ENCODE measurements at regions not wholly inside any gene's neighbourhood (a gene's known extent, or its start where the extent isn't known, plus 50 kb on each side); places are given as distances from the start of the nearest gene placed in this dataset.

DNA sequence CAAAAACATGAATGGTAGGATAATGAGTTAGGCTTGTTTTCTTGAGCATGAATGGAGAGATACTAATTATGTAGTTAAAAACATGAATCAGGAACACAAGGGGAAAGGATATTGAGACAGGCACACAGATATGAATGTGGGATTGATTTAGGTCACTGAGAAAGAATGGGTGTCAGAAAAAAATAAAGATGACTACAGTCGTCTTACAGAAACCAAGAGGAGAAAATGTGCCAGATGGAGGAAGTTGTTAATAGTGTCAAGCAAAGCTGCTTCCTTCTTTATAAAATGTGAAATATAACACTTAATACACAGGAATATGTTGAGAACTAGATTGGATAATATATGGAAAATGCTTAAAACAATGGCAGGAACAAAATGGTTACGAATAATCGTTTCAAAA, 173.3 kb upstream of the BET1 start:
- intact Hi-C loops (cut with micrococcal nuclease), result no loop called here
- H3K27ac ChIP-seq (ENCODE audit: low read depth in 1 of 2, low read length in 2 of 2), result no peak overlapping the region

GRCh38 chr7:94178230-94178629, 174.1 kb upstream of the BET1 start:
- Histone ChIP-seq H3K4me1 (ENCODE audit: control insufficient read depth in 1 of 2, insufficient read depth in 2 of 2, low read length in 2 of 2) (peaks cover 0 to 4% of the 10 kb centered on the region in 2 donors), H3K27ac (ENCODE audit: low read depth in 1 of 2, low read length in 2 of 2) (no peak overlapping the region), H3K79me2 (ENCODE audit: insufficient read depth, low read length) (no peaks in the 10 kb centered on the region), H3K36me3 (replicated peaks in 1 of 2; ENCODE audit: control insufficient read depth in 1 of 2, insufficient read depth in 2 of 2, low read length in 2 of 2) (no peaks in the 10 kb centered on the region), H2AFZ (ENCODE audit: insufficient read depth, low read depth, low read length, poor library complexity, severe bottlenecking) (no peak overlapping the region), H3K4me3 (replicated peaks in 1 of 3; ENCODE audit: low read depth in 2 of 3, low read length in 3 of 3) (no peak overlapping the region), H3K4me2 (replicated peaks; ENCODE audit: extremely low read depth, low read length, poor library complexity, severe bottlenecking) (no peak overlapping the region), H3K27me3 (ENCODE audit: control insufficient read depth in 2 of 2, insufficient read depth in 2 of 2, low read length in 2 of 2) (no peaks in the 10 kb centered on the region), H3K9me3 (replicated peaks in 1 of 2; ENCODE audit: control insufficient read depth in 1 of 2, insufficient read depth in 1 of 2, low read length in 2 of 2) (no peaks in the 10 kb centered on the region), H3K9ac (ENCODE audit: insufficient read depth, low read length, poor library complexity, severe bottlenecking) (no peak overlapping the region), H4K20me1 (ENCODE audit: insufficient read depth, low read length) (no peaks in the 10 kb centered on the region)
- peaks cover 10% of the 10 kb centered on the region for H3K4me1 Mint-ChIP-seq
- TF ChIP-seq, protein P1, sequence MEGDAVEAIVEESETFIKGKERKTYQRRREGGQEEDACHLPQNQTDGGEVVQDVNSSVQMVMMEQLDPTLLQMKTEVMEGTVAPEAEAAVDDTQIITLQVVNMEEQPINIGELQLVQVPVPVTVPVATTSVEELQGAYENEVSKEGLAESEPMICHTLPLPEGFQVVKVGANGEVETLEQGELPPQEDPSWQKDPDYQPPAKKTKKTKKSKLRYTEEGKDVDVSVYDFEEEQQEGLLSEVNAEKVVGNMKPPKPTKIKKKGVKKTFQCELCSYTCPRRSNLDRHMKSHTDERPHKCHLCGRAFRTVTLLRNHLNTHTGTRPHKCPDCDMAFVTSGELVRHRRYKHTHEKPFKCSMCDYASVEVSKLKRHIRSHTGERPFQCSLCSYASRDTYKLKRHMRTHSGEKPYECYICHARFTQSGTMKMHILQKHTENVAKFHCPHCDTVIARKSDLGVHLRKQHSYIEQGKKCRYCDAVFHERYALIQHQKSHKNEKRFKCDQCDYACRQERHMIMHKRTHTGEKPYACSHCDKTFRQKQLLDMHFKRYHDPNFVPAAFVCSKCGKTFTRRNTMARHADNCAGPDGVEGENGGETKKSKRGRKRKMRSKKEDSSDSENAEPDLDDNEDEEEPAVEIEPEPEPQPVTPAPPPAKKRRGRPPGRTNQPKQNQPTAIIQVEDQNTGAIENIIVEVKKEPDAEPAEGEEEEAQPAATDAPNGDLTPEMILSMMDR (IDR thresholded peaks at IDR 0.05), result no peak
- H3K4me3 Mint-ChIP-seq, result peak overlapping the region in 1 of 2 donors; percentile 48
- no peaks in the 10 kb centered on the region for H3K36me3 Mint-ChIP-seq
- no peak overlapping the region for H3K27ac Mint-ChIP-seq
- DNase-seq, result no peak
- H3K27me3 Mint-ChIP-seq (ENCODE audit: low read depth in 3 of 3), result no peaks in the 10 kb centered on the region
- intact Hi-C loops (cut with micrococcal nuclease), result no loop called here
- 7% methylated on average over 2 of the region's 3 CpGs for WGBS (ENCODE audit: insufficient coverage)
- H3K9me3 Mint-ChIP-seq, result no peaks in the 10 kb centered on the region

More for the DNA sequence above, 173.3 kb upstream of the BET1 start:
- no peaks in the 10 kb centered on the region for H4K20me1 ChIP-seq (ENCODE audit: insufficient read depth, low read length)
- no peak overlapping the region for H3K9ac ChIP-seq (ENCODE audit: insufficient read depth, low read length, poor library complexity, severe bottlenecking)
- H3K4me1 Mint-ChIP-seq, result peaks cover 8% of the 10 kb centered on the region
- no peaks in the 10 kb centered on the region for H3K9me3 Mint-ChIP-seq
- no peaks in the 10 kb centered on the region for H3K79me2 ChIP-seq (ENCODE audit: insufficient read depth, low read length)
- no peaks in the 10 kb centered on the region for H3K27me3 Mint-ChIP-seq (ENCODE audit: low read depth in 3 of 3)
- TF ChIP-seq, protein P1 (IDR thresholded peaks at IDR 0.05), result no peak
- WGBS (ENCODE audit: insufficient coverage), result no CpG with 5 or more reads among the region's 3 CpGs
- H3K4me1 ChIP-seq (ENCODE audit: control insufficient read depth in 1 of 2, insufficient read depth in 2 of 2, low read length in 2 of 2), result peaks cover 0 to 4% of the 10 kb centered on the region in 2 donors
- no peaks in the 10 kb centered on the region for H3K9me3 ChIP-seq (replicated peaks in 1 of 2; ENCODE audit: control insufficient read depth in 1 of 2, insufficient read depth in 1 of 2, low read length in 2 of 2)
- no peaks in the 10 kb centered on the region for H3K36me3 ChIP-seq (replicated peaks in 1 of 2; ENCODE audit: control insufficient read depth in 1 of 2, insufficient read depth in 2 of 2, low read length in 2 of 2)
- no peak overlapping the region for H3K4me3 ChIP-seq (replicated peaks in 1 of 3; ENCODE audit: low read depth in 2 of 3, low read length in 3 of 3)
- no peak for DNase-seq
- H3K27ac Mint-ChIP-seq, result no peak overlapping the region
- no peaks in the 10 kb centered on the region for H3K27me3 ChIP-seq (ENCODE audit: control insufficient read depth in 2 of 2, insufficient read depth in 2 of 2, low read length in 2 of 2)
- H3K4me2 ChIP-seq (replicated peaks; ENCODE audit: extremely low read depth, low read length, poor library complexity, severe bottlenecking), result no peak overlapping the region
- H2AFZ ChIP-seq (ENCODE audit: insufficient read depth, low read depth, low read length, poor library complexity, severe bottlenecking), result no peak overlapping the region
- H3K4me3 Mint-ChIP-seq, result peak overlapping the region in 1 of 2 donors; percentile 5
- no peaks in the 10 kb centered on the region for H3K36me3 Mint-ChIP-seq

All from CD14-positive monocyte (primary cell).